Right hindlimb (tissue), 1 donor: ENCODE measurements at regions not wholly inside any gene's neighbourhood (a gene's known extent, or its start where the extent isn't known, plus 50 kb on each side); places are given as distances from the start of the nearest gene placed in this dataset.
A peak's percentile ranks its signal among the peaks of the same experiment; 100 is the strongest.
"Not testable (repeated sequence)": the region's sequence is repeated elsewhere in the genome, so short reads cannot be mapped to it uniquely, and the experiment has no call there.

Source experiments
- DNase-seq: peaks from one replicate; pipeline ENCODE4 v3.0.0-alpha.2; 2018

DNA sequence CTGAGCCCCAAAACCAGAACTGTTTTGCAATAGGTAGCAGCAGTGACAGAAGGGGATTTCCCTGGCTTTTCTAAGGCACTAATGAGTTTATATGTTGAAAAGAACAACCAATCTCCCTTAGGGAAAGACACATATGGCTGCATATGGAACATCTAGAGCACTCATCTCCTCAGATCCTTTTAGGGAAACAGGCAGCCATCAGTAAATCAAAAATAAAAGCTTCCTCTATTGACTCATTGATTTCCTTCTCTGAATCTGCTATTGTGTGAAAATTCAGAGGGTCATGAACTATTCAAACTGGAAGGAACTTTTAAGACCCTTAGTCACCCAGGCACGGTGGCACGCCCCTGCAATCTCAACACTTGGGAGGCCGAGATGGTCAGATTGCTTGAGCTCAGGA, 110.9 kb upstream of the NANOS1 start:
- DNase-seq = no peak

- no peak for DNase-seq
Observed at GRCh38 chr10:118920206-118920605, 109.3 kb upstream of the NANOS1 start.

GRCh38 chr10:118922226-118922625, 107.3 kb upstream of the NANOS1 start:
- peak; percentile 30 for DNase-seq

DNA sequence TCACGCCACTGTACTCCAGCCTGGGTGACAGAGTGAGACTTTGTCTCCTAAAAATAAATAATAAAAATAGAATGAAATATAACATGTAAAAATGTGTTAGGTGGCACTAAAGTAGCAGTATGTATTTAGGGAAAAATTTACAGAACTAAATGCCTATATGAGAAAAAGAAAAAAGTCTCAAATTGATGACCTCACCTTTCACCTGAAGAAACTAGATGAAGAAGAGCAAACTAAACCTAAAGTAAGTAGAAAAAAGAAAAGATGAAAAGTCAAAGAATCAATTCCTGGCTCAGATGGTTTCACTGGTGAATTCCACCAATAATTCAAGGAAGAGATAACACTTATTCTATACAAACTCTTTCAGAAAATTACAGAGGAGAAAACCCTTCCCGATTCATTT, 106.5 kb upstream of the NANOS1 start:
- no peak for DNase-seq

GRCh38 chr10:118924493-118924892, 105.0 kb upstream of the NANOS1 start:
- no peak for DNase-seq

DNA sequence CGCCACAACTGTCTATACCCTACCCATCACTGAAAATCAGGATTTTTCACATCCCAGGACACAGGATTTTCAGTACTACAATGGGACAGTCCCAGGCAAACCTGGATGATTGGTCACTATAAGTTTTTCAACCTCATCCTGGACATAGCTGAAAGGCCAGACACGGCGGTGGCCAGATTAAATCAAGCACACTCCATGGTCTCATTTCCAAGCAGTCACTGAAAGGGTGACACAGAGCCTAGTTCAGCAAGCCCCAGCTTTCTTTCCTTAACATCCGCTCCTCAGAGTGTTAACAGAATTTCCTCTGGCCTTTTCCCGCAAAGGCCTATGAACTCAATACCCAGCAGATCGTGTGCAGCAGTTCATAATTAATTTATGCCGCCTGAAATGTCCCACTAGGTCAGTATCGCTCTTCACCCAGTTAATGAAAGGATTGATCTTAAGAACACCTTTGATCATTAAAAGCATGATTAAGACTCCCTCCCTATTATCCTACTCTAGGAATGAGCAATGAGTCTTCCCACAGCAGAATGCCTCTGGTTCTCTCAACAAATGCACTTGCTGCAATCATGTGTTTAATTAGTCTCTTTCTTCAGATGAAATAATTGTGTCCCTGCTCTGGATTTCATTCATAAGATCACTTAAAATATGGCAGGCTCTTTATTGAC, 104.0 kb upstream of the NANOS1 start:
- DNase-seq = no peak

- no peak for DNase-seq
Observed at GRCh38 chr10:118926072-118926417, 103.5 kb upstream of the NANOS1 start.

- DNase-seq = no peak
Observed at GRCh38 chr10:118926441-118926840, 103.1 kb upstream of the NANOS1 start.

DNA sequence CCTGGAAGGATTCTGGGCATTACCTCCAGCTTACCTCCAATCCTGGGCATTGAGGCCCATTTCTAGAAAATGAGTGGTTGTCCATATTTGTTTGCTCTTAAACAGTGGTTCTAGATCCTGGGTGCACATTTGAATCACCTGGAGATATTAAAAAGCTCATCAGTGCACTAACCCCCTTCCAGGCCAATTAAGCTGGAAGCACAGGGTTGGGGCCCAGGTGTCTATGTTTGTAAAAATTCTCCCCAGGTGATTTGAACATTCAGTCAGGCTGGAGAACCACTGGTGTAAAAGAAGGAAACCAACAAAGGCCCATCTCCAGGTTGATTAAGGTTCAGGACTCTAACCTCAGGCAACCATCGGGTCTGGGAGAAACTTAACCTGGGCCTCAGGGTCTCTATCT, 102.6 kb upstream of the NANOS1 start:
- DNase-seq = no peak

DNA sequence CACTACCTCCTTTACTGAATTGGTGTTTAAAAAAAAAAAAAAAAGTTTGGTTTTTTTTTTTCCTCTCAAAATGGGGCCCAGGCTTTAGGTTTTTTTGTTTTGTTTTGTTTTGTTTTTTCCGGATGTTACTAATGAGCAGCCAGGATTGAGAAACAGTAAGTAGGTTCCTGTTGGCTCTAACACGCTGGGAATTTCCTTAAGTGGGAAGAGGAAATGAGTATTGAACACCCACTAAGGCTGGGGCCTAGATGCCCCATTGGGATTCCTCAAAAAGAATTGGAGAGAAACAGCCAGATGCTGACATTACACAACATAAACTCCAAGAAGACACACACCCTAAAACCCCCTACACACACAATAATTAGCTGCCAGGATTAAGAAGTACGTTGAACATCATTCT, 102.2 kb upstream of the NANOS1 start:
- DNase-seq = no peak

GRCh38 chr10:118930614-118931013, 98.9 kb upstream of the NANOS1 start:
- no peak for DNase-seq

GRCh38 chr10:118931436-118931835, 98.1 kb upstream of the NANOS1 start:
- no peak for DNase-seq

DNA sequence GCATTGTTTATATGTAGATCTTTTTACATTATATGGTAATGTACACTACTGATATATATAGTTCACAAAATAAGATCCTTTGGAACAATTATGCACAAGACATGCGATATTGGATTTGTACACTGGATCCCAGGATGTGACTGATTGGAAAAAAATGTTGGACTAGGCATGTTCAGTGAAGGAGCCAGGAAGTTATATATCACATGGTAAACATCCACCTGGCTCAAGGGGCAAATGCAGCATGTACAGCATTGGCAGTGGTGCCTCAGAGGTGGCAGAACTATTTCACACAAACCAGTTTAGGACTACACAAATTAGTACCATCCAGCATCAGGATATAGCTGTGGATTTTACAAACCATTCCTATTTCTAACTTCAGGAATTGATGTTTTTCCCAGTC, 97.4 kb upstream of the NANOS1 start:
- DNase-seq = not testable (repeated sequence)

DNA sequence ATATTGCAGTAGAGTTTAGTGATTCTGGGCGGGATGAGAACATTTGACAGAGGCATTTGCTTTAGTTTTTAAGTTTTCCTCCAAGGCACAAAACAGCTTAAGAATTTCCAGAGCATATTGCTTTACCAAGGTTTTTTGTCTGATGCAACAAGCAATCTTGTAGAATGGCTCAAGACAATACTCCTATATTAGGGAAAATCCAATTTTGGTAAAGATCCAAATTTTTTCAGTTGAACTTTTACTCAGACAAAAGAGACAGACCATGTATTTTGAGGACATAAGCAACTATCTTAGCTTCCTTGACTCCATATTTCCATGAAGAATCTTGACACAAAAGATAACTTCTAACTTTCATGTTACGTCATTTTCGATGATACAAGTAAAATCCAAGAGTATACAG, 92.3 kb upstream of the NANOS1 start:
- no peak for DNase-seq

GRCh38 chr10:118939211-118940007, 90.1 kb upstream of the NANOS1 start:
- no peak for DNase-seq

DNA sequence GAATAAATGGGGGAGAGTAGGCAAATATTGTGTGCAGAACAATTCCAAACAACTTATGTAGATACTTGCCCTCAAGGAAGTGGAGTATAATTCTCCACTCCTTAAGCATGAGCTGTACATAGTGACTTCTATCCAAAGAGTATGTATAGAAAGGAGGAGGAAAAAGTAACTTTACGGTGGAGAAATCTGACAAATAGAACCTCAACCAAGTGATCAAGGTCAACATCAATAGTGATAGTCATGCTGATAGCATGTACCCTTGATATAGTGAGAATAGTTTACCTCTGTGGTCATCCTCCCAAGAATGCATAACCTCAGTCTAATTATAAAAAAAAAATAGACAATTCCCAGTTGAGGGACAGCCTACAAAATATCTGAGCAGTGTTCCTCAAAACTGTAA, 89.1 kb upstream of the NANOS1 start:
- no peak for DNase-seq

- no peak for DNase-seq
Observed at GRCh38 chr10:118943253-118943652, 86.3 kb upstream of the NANOS1 start.

DNA sequence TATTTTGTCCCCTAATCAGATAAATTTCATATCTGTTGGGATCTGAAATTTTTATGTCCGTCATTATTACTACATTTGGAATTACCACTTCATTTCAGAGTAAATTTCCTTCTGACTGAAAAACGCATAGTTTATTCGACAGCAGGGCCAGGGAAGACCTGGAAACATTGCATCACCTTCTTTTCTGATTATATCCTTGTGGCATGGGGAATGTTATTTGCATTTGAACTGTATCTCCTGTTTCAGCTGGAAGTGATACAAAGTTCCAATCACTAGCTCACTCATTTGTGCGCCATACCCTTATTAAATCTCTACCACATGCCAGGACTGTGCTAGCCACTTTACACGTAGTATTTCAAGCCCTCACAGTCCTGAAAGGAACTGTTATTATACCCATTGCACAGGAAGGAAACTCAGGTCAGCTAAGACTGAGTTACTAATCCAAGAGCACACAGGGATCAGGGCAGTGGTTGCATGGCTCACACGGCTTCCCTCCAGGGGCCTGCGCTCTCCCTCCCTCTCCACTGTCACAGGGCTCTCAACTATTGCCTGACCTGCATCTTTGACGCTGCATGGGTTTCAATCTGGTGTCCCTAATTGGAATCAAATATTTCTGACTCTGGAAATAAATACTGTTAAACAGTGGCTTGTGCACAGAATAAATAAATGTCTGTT, 84.4 kb upstream of the NANOS1 start:
- no peak for DNase-seq

DNA sequence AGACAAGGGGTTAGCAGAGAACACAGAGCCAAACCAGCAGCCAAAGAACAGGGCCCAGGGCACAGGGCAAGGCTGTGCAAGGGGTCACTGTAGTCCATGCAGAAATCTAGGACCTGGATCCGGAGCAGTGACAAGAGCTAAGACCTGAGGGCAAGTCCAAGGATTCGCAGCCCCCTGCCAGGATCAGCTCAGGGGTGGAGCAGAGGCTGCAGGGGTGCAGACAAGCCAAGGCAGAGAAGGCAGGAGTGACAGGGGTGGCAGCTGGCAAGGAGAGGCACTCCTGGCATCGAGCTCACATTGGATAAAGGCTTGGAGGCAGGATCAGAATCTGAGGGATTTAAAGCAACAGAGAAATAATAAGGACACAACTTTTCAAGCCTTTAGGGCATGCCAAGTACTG, 80.7 kb upstream of the NANOS1 start:
- no peak for DNase-seq

DNA sequence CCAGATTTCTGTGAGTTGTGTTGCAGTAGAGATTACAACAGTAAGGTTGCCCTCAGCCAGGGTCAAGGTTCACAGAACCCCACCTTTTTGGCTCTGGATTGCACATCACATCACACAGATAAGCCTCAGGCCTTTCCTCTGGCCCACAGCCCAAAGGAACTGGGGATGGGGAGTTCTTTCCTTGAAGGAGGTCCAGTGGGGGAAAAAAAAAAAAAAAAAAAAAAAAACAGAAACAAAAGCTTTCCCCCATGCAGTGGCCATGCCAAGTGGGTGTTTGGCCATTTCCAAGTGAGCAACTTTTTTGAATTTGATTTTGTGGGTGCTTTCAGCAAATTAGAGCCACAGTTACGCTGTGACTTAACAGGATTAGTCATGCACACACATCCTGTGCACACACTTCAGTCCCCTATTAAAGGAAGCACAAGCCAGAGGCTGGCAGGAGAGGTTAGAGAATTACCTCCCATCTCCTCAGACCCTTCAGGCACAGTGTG, 79.3 kb upstream of the NANOS1 start:
- DNase-seq = no peak

DNA sequence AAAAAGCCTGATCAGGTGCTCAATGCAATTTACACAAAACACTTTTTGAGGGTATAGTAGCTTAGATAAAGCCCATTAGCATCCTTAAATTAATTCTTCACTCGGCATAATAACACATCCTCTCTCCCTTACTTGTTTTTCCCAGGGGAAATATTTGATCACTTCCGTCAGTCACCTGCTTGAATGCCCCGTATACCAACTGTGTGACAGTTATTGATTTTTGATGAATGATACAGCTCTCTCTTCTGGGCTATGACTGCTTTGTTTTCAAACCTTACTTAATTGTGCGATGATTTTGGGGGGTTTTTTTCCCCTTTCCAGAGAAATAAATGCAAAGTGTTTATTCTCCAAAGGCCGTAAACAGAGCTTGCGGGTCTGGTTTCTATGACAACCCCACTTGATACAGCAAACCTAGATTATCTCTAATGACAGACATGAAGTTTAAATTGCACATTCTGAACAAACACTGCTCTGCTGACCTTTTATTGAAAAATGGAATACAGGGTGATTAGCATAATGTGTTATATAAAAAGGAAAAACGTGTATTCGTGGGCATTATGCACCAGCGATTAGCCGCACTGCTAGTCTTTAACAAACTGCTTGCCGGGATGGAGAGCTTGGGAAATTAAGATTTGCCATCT, 78.4 kb upstream of the NANOS1 start:
- DNase-seq = no peak

GRCh38 chr10:118952493-118953295, 76.8 kb upstream of the NANOS1 start:
- no peak for DNase-seq
